ENCODE measurements at regions not wholly inside any gene's neighbourhood (a gene's known extent, or its start where the extent isn't known, plus 50 kb on each side); places are given as distances from the start of the nearest gene placed in this dataset.

GRCh38 chr6:147749331-147749730, 240.8 kb downstream of the SAMD5 start:
- TF ChIP-seq, protein P1, sequence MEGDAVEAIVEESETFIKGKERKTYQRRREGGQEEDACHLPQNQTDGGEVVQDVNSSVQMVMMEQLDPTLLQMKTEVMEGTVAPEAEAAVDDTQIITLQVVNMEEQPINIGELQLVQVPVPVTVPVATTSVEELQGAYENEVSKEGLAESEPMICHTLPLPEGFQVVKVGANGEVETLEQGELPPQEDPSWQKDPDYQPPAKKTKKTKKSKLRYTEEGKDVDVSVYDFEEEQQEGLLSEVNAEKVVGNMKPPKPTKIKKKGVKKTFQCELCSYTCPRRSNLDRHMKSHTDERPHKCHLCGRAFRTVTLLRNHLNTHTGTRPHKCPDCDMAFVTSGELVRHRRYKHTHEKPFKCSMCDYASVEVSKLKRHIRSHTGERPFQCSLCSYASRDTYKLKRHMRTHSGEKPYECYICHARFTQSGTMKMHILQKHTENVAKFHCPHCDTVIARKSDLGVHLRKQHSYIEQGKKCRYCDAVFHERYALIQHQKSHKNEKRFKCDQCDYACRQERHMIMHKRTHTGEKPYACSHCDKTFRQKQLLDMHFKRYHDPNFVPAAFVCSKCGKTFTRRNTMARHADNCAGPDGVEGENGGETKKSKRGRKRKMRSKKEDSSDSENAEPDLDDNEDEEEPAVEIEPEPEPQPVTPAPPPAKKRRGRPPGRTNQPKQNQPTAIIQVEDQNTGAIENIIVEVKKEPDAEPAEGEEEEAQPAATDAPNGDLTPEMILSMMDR (IDR thresholded peaks at IDR 0.05): no peak
- TF ChIP-seq POLR2A (IDR thresholded peaks at IDR 0.05): no peak

Measured in breast epithelium (tissue), 3 donors.